HG03378 (cell line): ENCODE measurements at regions not wholly inside any gene's neighbourhood (a gene's known extent, or its start where the extent isn't known, plus 50 kb on each side); places are given as distances from the start of the nearest gene placed in this dataset.
"Not testable (repeated sequence)": the region's sequence is repeated elsewhere in the genome, so short reads cannot be mapped to it uniquely, and the experiment has no call there.

Experiments
- ATAC-seq: cut with Tn5 transposase; IDR thresholded peaks from one replicate; pipeline ENCODE4 v1.9.1; 2021; ENCODE audit warnings: mild to moderate bottlenecking, moderate library complexity; ENCODE audit not compliant: unreplicated experiment

- ATAC-seq = not testable (repeated sequence)
Observed at GRCh38 chr7:65613644-65614289, 240.1 kb downstream of the ZNF92 start.

GRCh38 chr7:65616111-65616510 lies 242.5 kb downstream of the ZNF92 start:
- ATAC-seq = not testable (repeated sequence)

GRCh38 chr7:65620216-65620615 lies 246.6 kb downstream of the ZNF92 start:
- not testable (repeated sequence) for ATAC-seq

- not testable (repeated sequence) for ATAC-seq
Observed at GRCh38 chr7:65621580-65622201, 248.0 kb downstream of the ZNF92 start.

GRCh38 chr7:65631236-65631635 lies 241.6 kb upstream of the VKORC1L1 start:
- not testable (repeated sequence) for ATAC-seq

- ATAC-seq = not testable (repeated sequence)
Observed at GRCh38 chr7:65633587-65634404, 239.1 kb upstream of the VKORC1L1 start.

GRCh38 chr7:65638918-65639317 lies 234.0 kb upstream of the VKORC1L1 start:
- not testable (repeated sequence) for ATAC-seq

GRCh38 chr7:65639717-65640116 lies 233.2 kb upstream of the VKORC1L1 start:
- ATAC-seq = not testable (repeated sequence)

- not testable (repeated sequence) for ATAC-seq
Observed at GRCh38 chr7:65643498-65643897, 229.4 kb upstream of the VKORC1L1 start.

- ATAC-seq = not testable (repeated sequence)
Observed at GRCh38 chr7:65647153-65647964, 225.5 kb upstream of the VKORC1L1 start.

- ATAC-seq = not testable (repeated sequence)
Observed at GRCh38 chr7:65651174-65651573, 221.7 kb upstream of the VKORC1L1 start.

GRCh38 chr7:65651826-65652592 lies 220.9 kb upstream of the VKORC1L1 start:
- not testable (repeated sequence) for ATAC-seq

GRCh38 chr7:65652669-65653068 lies 220.2 kb upstream of the VKORC1L1 start:
- not testable (repeated sequence) for ATAC-seq

- ATAC-seq = not testable (repeated sequence)
Observed at GRCh38 chr7:65656494-65657188, 216.2 kb upstream of the VKORC1L1 start.

GRCh38 chr7:65683362-65683761 lies 189.5 kb upstream of the VKORC1L1 start:
- not testable (repeated sequence) for ATAC-seq

GRCh38 chr7:65699026-65699714 lies 173.7 kb upstream of the VKORC1L1 start:
- ATAC-seq = not testable (repeated sequence)

GRCh38 chr7:65699715-65700356 lies 173.0 kb upstream of the VKORC1L1 start:
- ATAC-seq = not testable (repeated sequence)

GRCh38 chr7:65719123-65719798 lies 153.6 kb upstream of the VKORC1L1 start:
- ATAC-seq = not testable (repeated sequence)
